Activated naive CD8-positive, alpha-beta T cell treated with anti-CD3 and anti-CD28 coated beads, Interleukin-2, amount 50 U/mL, for 24 hours (primary cell): ENCODE measurements at regions not wholly inside any gene's neighbourhood (a gene's known extent, or its start where the extent isn't known, plus 50 kb on each side); places are given as distances from the start of the nearest gene placed in this dataset.

Source experiments
- ATAC-seq: fragments of 150-1000 bp; cut with Tn5 transposase; one replicate; pipeline ENCODE4 v1.10.0; 2021
- DNase-seq: peaks from one replicate; pipeline ENCODE4 v3.0.0; 2021
- H3K27ac Mint-ChIP-seq: one replicate; pipeline ENCODE4 v1.8.0; 2021; ENCODE audit warnings: mild to moderate bottlenecking, mixed read lengths
- H3K27me3 Mint-ChIP-seq: one replicate; pipeline ENCODE4 v1.8.0; 2021; ENCODE audit warnings: mixed read lengths
- H3K36me3 Mint-ChIP-seq: one replicate; pipeline ENCODE4 v1.8.0; 2021; ENCODE audit warnings: low read depth, mixed read lengths
- H3K4me1 Mint-ChIP-seq: one replicate; pipeline ENCODE4 v1.8.0; 2021; ENCODE audit warnings: mixed read lengths
- H3K4me3 Mint-ChIP-seq: one replicate; pipeline ENCODE4 v1.8.0; 2021; ENCODE audit warnings: mild to moderate bottlenecking, moderate library complexity, mixed read lengths
- H3K9me3 Mint-ChIP-seq: one replicate; pipeline ENCODE4 v1.8.0; 2021; ENCODE audit warnings: mixed read lengths

DNA sequence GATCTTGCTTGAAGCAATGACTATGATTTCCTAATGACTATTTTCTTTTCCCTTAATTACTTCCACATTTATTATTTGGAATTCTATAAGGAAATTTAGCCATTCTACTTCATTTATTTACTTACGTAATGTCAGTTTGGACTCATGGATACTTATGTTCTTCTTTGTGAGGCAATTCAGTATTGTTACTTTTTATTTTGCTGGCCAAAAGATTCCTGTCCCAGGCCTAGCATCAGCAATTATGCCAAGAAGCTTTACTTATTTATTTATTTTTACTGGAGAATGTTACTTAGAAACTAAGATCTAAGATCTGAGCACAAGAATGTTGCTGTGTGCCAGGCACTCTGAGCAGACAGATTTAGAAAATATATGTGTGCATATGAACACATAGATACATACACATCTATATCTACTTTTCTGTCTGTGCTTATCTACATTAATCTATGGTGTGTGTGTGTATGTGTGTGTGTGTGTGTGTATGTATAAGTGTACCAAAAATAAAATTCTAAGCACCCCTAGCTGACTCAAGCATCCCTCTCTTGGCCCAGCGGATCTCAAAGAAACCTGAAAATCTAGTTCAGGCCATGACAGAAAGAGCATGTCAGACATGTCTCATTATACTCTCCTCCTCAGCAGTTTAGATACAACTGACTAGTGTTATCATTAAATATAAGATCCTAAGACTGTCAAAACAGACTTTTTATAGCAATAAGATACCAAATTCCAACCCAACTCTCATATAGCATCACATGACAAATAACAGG, 640.0 kb upstream of the GJE1 start:
- Mint-ChIP-seq H3K4me3 (no peak overlapping the region), H3K27me3 (no peaks in the 10 kb centered on the region), H3K9me3 (peaks cover 18% of the 10 kb centered on the region), H3K27ac (no peak overlapping the region), H3K36me3 (no peaks in the 10 kb centered on the region), H3K4me1 (peaks cover 6% of the 10 kb centered on the region)
- DNase-seq: no peak
- no peak for ATAC-seq

DNA sequence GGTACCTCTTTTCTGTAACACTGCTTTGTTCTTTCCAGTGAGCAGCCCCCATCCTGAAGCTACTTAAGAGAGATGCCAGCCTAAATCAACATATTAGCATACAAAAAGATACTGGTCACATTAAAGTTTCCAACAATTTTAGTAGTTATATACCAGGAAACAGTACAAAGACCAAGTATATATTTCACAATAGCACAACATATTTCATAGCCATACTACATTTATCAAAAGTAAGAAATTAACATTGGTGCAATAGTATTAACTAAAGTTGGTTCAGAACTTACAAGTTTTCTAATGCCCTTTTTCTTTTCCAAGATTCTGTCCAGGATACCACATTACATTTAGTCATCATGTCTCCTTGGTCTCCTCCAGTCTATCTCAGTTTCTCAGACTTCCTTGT, 641.0 kb upstream of the GJE1 start:
- Mint-ChIP-seq H3K9me3 (peaks cover 18% of the 10 kb centered on the region), H3K4me3 (no peak overlapping the region), H3K27me3 (no peaks in the 10 kb centered on the region), H3K36me3 (no peaks in the 10 kb centered on the region), H3K4me1 (peaks cover 5% of the 10 kb centered on the region), H3K27ac (no peak overlapping the region)
- ATAC-seq (no peak), DNase-seq (no peak)

DNA sequence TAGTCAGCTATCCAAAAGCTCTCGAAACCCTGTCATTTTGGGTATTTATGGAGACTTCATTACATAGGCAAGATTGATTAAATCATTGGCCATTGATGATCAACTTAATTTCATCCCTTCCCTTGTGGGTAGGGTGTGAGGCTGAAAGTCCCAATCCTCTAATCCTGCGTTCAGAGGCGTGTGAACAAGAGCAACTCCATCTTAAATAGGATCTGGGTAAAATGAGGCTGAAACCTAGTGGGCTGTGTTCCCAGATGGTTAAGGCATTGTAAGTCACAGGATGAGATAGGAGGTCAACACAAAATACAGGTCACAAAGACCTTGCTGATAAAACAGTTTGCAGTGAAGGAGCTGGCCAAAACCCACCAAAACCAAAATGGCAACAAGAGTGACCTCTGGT, 641.7 kb upstream of the GJE1 start:
- ATAC-seq: no peak
- Mint-ChIP-seq H3K27me3 (no peaks in the 10 kb centered on the region), H3K4me3 (no peak overlapping the region), H3K36me3 (no peaks in the 10 kb centered on the region), H3K9me3 (peaks cover 14% of the 10 kb centered on the region), H3K27ac (no peak overlapping the region), H3K4me1 (peaks cover 9% of the 10 kb centered on the region)
- no peak for DNase-seq

DNA sequence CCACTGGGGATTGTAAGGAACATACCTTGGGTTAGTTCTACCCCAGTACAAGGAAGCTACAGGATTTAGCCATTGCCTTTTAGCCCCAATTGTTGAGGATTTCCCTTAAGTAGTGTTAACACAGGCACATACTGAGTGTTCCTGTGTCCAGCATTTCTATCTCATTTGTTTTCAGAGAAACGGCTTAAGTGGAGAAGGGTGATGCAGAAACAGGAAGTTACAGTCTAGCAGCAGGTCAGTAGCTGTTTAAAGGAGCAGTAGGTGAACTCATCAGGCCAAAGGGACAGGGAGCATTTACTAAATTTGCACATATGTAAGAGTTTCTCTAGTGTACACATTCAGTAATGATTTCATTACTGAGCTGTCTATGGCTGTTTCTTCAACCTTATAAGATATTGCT, 644.2 kb upstream of the GJE1 start:
- ATAC-seq (no peak), DNase-seq (no peak)
- Mint-ChIP-seq H3K9me3 (peaks cover 13% of the 10 kb centered on the region), H3K4me3 (no peak overlapping the region), H3K27ac (no peak overlapping the region), H3K27me3 (no peaks in the 10 kb centered on the region), H3K36me3 (peaks cover 5% of the 10 kb centered on the region), H3K4me1 (peaks cover 32% of the 10 kb centered on the region)

DNA sequence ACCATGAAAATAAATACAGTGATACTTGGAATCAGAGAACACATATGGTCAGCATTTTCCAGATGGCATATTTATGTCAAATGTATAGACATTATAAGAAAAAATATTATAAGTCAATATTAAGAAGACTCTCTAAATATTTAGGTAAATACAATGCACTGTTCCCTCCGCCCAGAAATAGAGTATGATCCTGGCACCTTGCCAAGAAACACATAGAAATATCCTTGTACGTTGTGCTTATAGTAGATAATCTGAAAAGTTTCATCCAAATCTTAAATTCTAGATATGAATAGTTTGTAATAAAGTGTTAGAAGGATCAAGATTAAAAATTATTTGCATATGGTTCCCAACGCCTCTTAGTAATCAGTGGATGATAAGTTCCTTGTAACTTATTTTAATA, 645.8 kb upstream of the GJE1 start:
- DNase-seq (no peak), ATAC-seq (no peak)
- Mint-ChIP-seq H3K27ac (no peak overlapping the region), H3K4me1 (peaks cover 42% of the 10 kb centered on the region), H3K36me3 (peaks cover 5% of the 10 kb centered on the region), H3K27me3 (no peaks in the 10 kb centered on the region), H3K9me3 (peaks cover 11% of the 10 kb centered on the region), H3K4me3 (no peak overlapping the region)

DNA sequence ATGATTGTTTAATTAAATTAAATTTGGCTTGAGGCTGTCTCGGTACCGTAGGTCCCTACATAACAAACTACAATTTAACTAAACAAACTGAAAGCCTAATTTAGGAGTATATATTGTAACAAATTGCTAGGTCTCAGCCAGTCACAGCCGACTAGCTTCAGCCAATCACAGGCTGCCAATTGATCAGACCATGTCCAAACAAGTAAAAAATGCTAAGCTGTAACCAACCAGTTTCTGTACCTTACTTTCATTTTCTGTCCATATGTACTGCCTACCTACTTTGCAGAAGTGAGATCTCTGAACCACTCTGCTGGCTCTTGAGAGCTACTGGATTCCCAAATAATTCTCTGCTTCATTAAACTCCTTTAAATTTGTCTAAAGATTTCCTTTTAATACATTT, 648.0 kb upstream of the GJE1 start:
- Mint-ChIP-seq H3K27me3 (no peaks in the 10 kb centered on the region), H3K36me3 (peaks cover 9% of the 10 kb centered on the region), H3K9me3 (peaks cover 5% of the 10 kb centered on the region), H3K4me3 (peak overlapping the region; percentile 61), H3K4me1 (peaks cover 48% of the 10 kb centered on the region), H3K27ac (peak overlapping the region; percentile 92)
- ATAC-seq (peak; percentile 60), DNase-seq (peak; percentile 16)

DNA sequence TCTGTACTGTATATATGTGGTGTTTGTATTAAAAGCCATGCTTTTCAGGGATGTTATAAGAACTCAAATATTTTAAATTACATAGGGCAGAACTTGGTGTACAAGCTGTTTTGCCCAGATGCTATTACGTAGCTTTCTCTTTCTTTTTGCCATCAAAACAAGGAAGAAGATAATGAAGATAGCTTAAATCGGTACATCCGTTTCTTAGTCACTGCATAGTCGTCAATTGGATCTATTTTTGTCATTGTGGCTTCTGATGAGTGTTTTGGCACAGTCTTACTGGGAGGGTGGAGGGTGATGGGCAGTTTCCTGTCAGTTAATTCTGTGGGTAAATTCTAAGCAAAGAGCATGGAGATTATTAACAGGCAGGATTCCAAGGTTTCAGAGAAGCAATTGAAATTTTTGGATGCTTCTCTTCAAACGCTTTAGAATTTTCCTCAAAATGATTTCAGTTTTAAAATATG, 649.1 kb upstream of the GJE1 start:
- peak overlapping the region; percentile 92 for H3K27ac Mint-ChIP-seq
- peaks cover 48% of the 10 kb centered on the region for H3K4me1 Mint-ChIP-seq
- H3K36me3 Mint-ChIP-seq: peaks cover 9% of the 10 kb centered on the region

DNA sequence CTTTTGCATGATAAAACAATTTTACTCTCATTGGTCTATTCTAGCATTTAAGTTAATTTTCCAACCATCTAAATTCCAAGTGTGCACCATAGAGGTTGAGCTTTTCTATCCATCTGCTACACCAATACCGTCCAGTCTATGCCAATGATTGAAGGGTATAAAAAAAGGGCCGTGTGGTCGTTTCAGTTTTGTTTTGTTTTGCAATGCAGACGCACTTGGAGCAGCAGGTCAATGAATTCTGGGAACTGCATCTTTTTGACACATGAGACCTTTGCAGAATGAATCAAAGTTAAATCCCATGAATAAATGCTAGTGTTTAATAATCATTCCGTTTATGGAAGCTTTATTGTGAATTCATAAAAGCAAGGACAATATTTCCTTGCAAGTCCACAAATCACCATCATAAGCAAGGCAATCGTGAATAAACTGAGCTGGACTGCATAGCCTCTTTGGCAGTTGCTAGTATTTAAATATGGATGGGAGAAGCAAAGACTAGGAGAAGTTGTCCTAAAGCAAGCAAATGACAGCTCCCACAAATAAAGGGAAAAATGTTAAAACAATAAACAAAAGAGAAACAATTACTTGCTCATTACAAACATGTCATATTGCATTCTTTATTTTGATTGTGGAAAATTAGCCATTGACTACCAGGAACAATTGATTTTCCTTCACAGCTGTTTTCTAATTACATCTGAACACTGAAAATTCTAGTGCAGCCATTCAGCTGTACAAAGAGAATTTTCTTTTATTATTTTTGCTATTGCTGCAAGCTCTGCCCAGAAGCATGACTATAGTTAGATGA, 649.7 kb upstream of the GJE1 start:
- Mint-ChIP-seq H3K27ac (peak overlapping the region; percentile 92), H3K27me3 (no peaks in the 10 kb centered on the region), H3K9me3 (peaks cover 7% of the 10 kb centered on the region), H3K4me3 (peak overlapping the region; percentile 83), H3K36me3 (peaks cover 9% of the 10 kb centered on the region), H3K4me1 (peaks cover 43% of the 10 kb centered on the region)
- ATAC-seq (no peak), DNase-seq (no peak)

More for the DNA sequence above, 649.1 kb upstream of the GJE1 start:
- Mint-ChIP-seq H3K4me3 (peak overlapping the region; percentile 83), H3K9me3 (peaks cover 7% of the 10 kb centered on the region), H3K27me3 (no peaks in the 10 kb centered on the region)
- DNase-seq (peak; percentile 40), ATAC-seq (peak; percentile 99)

DNA sequence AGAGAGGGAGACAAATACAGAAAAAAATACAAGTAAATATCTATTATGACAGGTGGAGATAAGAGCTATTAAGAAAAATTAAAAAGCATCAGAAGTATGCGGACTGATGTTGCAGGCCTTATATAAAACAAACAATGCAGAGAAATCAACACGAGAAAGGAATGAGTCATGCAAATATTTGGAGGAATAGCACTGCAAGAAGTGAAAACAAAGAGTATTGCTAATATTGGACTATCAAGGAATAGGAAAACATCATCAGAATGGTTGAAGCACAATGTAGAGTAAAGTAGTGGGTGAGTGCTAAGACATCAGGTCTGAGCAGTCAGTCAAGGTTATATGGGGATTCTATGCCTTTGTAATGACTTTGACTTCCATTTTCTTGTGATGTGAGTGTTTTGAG, 657.5 kb upstream of the GJE1 start:
- H3K4me3 Mint-ChIP-seq: no peak overlapping the region
- H3K27ac Mint-ChIP-seq: no peak overlapping the region

DNA sequence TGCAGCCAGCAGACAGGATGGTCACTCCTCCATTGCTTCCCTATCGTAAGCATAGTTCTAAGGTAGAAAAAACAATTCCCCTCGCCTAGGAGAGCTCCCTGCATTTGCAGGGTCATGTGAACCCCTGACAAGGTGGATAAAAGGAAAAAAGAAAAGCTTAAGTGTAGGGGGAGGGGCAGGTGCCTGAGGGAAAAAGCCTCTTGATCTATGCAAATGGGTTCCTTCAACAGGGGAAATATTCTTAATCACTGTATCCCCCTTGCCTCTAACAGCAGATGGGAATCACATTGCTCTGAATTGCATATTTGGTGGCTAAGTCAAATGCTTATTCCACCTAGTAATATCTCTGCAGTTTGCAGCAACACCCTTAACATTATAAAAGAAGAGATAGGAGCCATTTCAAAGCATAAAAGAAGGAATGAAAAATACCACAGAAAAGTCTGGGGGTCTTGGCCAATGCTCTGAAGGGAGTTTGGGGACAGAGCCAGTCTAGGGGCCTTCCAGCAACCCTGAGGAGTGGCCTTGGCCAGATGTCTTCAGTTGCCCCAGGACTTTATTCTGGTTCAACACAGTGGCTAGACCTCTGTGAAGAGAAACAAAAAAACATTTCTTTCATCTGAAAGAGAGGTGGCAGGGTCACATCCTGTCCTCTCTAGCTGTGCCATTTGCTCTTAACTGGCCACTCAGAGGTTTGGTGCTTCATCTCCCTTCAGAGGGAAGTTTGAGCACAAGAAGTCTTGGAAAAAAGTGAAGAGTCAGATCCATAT, 660.4 kb upstream of the GJE1 start:
- no peaks in the 10 kb centered on the region for H3K27me3 Mint-ChIP-seq
- no peak overlapping the region for H3K27ac Mint-ChIP-seq
- H3K4me3 Mint-ChIP-seq: no peak overlapping the region
- DNase-seq (no peak), ATAC-seq (no peak)
- peaks cover 8% of the 10 kb centered on the region for H3K9me3 Mint-ChIP-seq
- H3K4me1 Mint-ChIP-seq: peaks cover 5% of the 10 kb centered on the region
- no peaks in the 10 kb centered on the region for H3K36me3 Mint-ChIP-seq

More for the DNA sequence above, 657.5 kb upstream of the GJE1 start:
- no peaks in the 10 kb centered on the region for H3K27me3 Mint-ChIP-seq
- ATAC-seq (no peak), DNase-seq (no peak)
- peaks cover 7% of the 10 kb centered on the region for H3K9me3 Mint-ChIP-seq
- peaks cover 5% of the 10 kb centered on the region for H3K4me1 Mint-ChIP-seq
- no peaks in the 10 kb centered on the region for H3K36me3 Mint-ChIP-seq

DNA sequence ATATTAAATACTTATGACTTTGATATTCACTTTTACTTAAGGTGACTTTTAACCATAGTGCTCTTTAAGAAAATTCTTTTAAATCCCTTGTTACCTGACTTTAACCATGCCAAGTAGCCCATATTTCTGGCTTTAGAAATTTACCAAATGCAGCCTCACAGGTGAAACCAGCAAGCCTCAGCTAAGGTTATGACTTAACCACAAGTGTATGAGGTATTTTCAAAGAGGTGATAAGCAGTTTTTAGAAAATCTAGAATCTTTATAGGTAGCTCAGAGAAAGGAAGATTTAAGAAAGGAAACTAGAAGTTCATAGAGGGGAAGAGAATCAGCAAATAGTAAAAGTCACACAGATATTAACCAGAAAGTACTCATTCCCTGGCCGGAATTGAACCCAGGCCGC, 661.9 kb upstream of the GJE1 start:
- Mint-ChIP-seq H3K4me1 (peaks cover 5% of the 10 kb centered on the region), H3K27ac (no peak overlapping the region), H3K9me3 (peaks cover 8% of the 10 kb centered on the region), H3K36me3 (no peaks in the 10 kb centered on the region), H3K27me3 (no peaks in the 10 kb centered on the region), H3K4me3 (no peak overlapping the region)
- DNase-seq: no peak
- ATAC-seq: no peak

DNA sequence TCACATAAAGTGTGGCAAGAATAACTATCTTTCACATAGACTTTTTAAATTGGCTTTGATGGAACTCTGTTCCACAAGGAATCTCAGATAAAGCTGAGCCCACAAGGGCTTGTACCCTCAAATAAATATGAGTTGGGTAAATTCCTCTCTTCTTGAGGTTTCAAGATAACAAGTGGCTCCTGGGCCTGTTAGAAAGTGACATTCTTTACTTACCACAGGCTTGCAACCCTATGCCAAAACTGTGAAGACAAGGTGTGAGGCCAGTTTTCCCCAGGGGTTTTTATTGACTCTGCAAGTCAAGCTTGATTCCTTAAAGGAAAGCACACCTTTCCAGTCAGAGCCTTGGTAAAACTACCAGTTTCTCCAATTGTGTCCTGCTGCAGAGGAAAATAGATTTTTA, 664.8 kb upstream of the GJE1 start:
- H3K36me3 Mint-ChIP-seq: no peaks in the 10 kb centered on the region
- H3K4me1 Mint-ChIP-seq: peaks cover 15% of the 10 kb centered on the region
- no peak overlapping the region for H3K27ac Mint-ChIP-seq
- H3K4me3 Mint-ChIP-seq: no peak overlapping the region
- DNase-seq (no peak), ATAC-seq (no peak)
- peaks cover 8% of the 10 kb centered on the region for H3K9me3 Mint-ChIP-seq
- no peaks in the 10 kb centered on the region for H3K27me3 Mint-ChIP-seq

DNA sequence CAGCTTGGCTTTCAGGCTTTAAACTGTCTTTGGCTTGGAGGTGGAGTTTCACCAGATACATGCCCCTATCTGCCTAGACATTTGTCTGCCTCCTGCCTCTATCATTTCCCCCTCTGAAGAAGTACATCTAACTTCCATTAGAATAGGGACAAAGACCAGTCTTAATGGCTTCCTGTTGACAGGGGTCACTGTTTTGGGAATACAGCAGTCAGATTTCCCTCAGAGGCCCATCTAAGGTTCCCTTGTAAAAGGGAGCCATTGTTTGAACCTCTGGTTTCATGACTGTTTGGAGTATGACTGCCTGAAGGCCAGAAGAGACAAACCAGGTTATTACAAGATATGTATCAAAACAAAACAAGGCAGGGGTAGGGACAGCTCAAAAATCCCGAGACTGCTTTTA, 665.7 kb upstream of the GJE1 start:
- DNase-seq (no peak), ATAC-seq (no peak)
- H3K4me1 Mint-ChIP-seq: peaks cover 19% of the 10 kb centered on the region
- H3K4me3 Mint-ChIP-seq: no peak overlapping the region
- H3K27ac Mint-ChIP-seq: no peak overlapping the region
- no peaks in the 10 kb centered on the region for H3K27me3 Mint-ChIP-seq
- H3K9me3 Mint-ChIP-seq: peaks cover 8% of the 10 kb centered on the region
- H3K36me3 Mint-ChIP-seq: no peaks in the 10 kb centered on the region

DNA sequence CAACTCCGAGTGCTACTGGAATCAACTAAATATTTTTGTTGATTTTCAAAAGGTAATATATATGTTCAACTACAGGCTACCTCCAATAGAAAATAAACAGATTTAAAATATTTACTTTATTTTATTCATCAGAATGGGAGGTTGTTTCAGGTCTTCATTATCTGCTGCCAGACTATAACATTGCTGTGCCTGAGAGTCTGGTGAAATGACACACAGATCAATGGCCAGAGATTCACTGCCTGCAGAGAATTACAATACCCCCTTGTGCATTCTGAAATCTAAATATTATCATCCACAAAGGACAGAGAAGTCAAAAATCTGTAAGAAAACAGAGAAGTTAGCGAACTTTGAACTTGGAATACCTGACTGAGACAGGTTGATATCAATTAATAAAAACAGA, 667.8 kb upstream of the GJE1 start:
- DNase-seq (no peak), ATAC-seq (no peak)
- Mint-ChIP-seq H3K27me3 (no peaks in the 10 kb centered on the region), H3K4me1 (peaks cover 14% of the 10 kb centered on the region), H3K27ac (no peak overlapping the region), H3K36me3 (no peaks in the 10 kb centered on the region), H3K4me3 (no peak overlapping the region), H3K9me3 (peaks cover 4% of the 10 kb centered on the region)
